ENCODE measurements at regions not wholly inside any gene's neighbourhood (a gene's known extent, or its start where the extent isn't known, plus 50 kb on each side); places are given as distances from the start of the nearest gene placed in this dataset.

GRCh38 chr6:6821639-6822261 lies 233.2 kb downstream of the LY86 start:
- no peaks in the 10 kb centered on the region for H3K9me3 ChIP-seq
- no peaks in the 10 kb centered on the region for H3K27me3 ChIP-seq
- 51 to 62% methylated on average over 3 of the region's 3 CpGs for WGBS, 2 donors
- H3K4me3 ChIP-seq = no peak overlapping the region
- no peak for DNase-seq
- TF ChIP-seq CTCF (IDR thresholded peaks at IDR 0.05) (no peak), POLR2A (IDR thresholded peaks at IDR 0.05) (no peak)
- peak overlapping the region; percentile 66 to 92 (median 84) for H3K27ac ChIP-seq
- H3K36me3 ChIP-seq = no peaks in the 10 kb centered on the region
- intact Hi-C loops (cut with DNase I) = no loop called here
- H3K4me1 ChIP-seq = peaks cover 31 to 70% (median 33%) of the 10 kb centered on the region in 3 donors

DNA sequence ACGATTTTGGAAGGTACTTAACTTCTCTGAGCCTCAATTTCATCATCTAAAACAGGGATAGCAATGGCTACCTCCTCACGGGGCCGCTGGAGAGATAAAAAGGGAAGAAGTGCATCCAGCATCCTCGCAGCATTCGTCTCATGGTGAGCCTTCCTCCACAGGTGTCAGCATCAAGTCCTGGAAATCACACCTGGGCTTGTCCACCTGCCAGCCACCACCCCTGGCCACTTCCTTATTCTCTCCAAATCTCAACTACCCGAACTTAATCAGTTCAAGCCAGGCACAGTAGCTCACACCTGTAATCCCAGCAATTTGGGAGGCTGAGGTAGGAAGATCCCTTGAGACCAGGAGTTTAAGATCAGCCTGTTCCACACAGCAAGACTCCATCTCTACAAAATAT lies 234.5 kb downstream of the LY86 start:
- intact Hi-C loops (cut with DNase I) = no loop called here
- no peaks in the 10 kb centered on the region for H3K36me3 ChIP-seq
- WGBS, 2 donors = 77 to 84% methylated on average over 5 to 6 of the region's 6 CpGs

GRCh38 chr6:6823568-6824224 lies 235.2 kb downstream of the LY86 start:
- H3K36me3 ChIP-seq = no peaks in the 10 kb centered on the region
- H3K4me3 ChIP-seq = no peak overlapping the region
- no peaks in the 10 kb centered on the region for H3K9me3 ChIP-seq
- H3K27me3 ChIP-seq = no peaks in the 10 kb centered on the region
- peaks cover 34 to 81% (median 35%) of the 10 kb centered on the region in 3 donors for H3K4me1 ChIP-seq
- TF ChIP-seq CTCF (IDR thresholded peaks at IDR 0.05) (no peak), POLR2A (IDR thresholded peaks at IDR 0.05) (no peak)
- 79 to 86% methylated on average over 4 to 5 of the region's 5 CpGs for WGBS, 2 donors
- no peak for DNase-seq
- H3K27ac ChIP-seq = peak overlapping the region; percentile 16 to 89 (median 60)
- intact Hi-C loops (cut with DNase I) = no loop called here

More for the DNA sequence above, 234.5 kb downstream of the LY86 start:
- Histone ChIP-seq H3K27ac (peak overlapping the region in 3 of 4 donors; percentile 34 to 55 (median 38)), H3K9me3 (no peaks in the 10 kb centered on the region), H3K4me3 (no peak overlapping the region), H3K27me3 (no peaks in the 10 kb centered on the region), H3K4me1 (peaks cover 34 to 81% (median 35%) of the 10 kb centered on the region in 3 donors)
- TF ChIP-seq POLR2A (IDR thresholded peaks at IDR 0.05) (no peak), CTCF (IDR thresholded peaks at IDR 0.05) (no peak)
- no peak for DNase-seq

DNA sequence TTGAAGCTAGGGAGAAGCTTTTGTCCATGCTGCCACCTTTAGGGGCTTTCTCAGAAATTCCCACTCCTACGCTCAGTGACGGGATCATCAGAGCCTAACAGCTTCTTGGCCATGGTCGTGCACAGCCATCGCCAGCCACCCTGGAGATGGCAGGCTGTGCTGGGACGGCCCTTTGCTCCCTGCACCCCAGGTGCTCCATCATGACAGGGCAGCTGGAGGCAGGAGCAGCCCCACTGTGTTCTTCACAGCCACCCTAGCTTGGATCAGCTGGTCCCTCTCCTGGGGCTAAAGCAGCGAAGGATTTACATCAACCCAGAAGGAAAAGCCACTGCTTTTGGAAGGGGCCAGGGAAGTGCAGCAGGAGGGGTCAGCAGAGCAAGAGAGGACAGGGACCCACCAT lies 235.9 kb downstream of the LY86 start:
- Histone ChIP-seq H3K9me3 (no peaks in the 10 kb centered on the region), H3K36me3 (no peaks in the 10 kb centered on the region), H3K27ac (peak overlapping the region; percentile 83 to 89 (median 86)), H3K4me3 (no peak overlapping the region), H3K27me3 (no peaks in the 10 kb centered on the region), H3K4me1 (peaks cover 34 to 78% (median 35%) of the 10 kb centered on the region in 3 donors)
- whole genome bisulfite sequencing, 2 donors = 97 to 100% methylated on average over 1 to 4 of the region's 6 CpGs
- TF ChIP-seq CTCF (IDR thresholded peaks at IDR 0.05) (no peak), POLR2A (IDR thresholded peaks at IDR 0.05) (no peak)
- intact Hi-C loops (cut with DNase I) = no loop called here
- DNase-seq = no peak

- intact Hi-C loops (cut with DNase I) = no loop called here
- Histone ChIP-seq H3K4me3 (no peak overlapping the region), H3K27ac (peak overlapping the region; percentile 83 to 89 (median 86)), H3K4me1 (peaks cover 34 to 69% (median 35%) of the 10 kb centered on the region in 3 donors), H3K27me3 (no peaks in the 10 kb centered on the region), H3K36me3 (no peaks in the 10 kb centered on the region), H3K9me3 (no peaks in the 10 kb centered on the region)
- no peak for DNase-seq
- TF ChIP-seq POLR2A (IDR thresholded peaks at IDR 0.05) = peak in 1 of 4 donors; percentile 40
- no peak for TF ChIP-seq CTCF (IDR thresholded peaks at IDR 0.05)
- 30 to 48% methylated on average over 5 to 10 of the region's 11 CpGs for WGBS, 2 donors
Observed at GRCh38 chr6:6825193-6825784, 236.8 kb downstream of the LY86 start.

All from esophagus squamous epithelium (tissue), 5 donors.